ENCODE measurements at regions not wholly inside any gene's neighbourhood (a gene's known extent, or its start where the extent isn't known, plus 50 kb on each side); places are given as distances from the start of the nearest gene placed in this dataset.
A peak's percentile ranks its signal among the peaks of the same experiment; 100 is the strongest.

- no peaks in the 10 kb centered on the region for H3K9me3 Mint-ChIP-seq (ENCODE audit: insufficient read depth)
- Histone ChIP-seq H3K27me3 (replicated peaks in 1 of 4; ENCODE audit: control extremely low read depth in 1 of 4, control insufficient read depth in 3 of 4, insufficient read depth in 4 of 4, low read length in 3 of 4) (no peaks in the 10 kb centered on the region), H3K9me3 (ENCODE audit: control extremely low read depth in 1 of 3, control insufficient read depth in 2 of 3, insufficient read depth in 1 of 3, low read length in 2 of 3) (peaks cover 0 to 7% (median 0%) of the 10 kb centered on the region in 3 donors), H3K36me3 (replicated peaks in 1 of 2; ENCODE audit: control extremely low read depth in 1 of 2, control insufficient read depth in 1 of 2, extremely low read depth in 1 of 2, insufficient read depth in 2 of 2, low read length in 1 of 2) (no peaks in the 10 kb centered on the region), H3K4me1 (ENCODE audit: control insufficient read depth in 2 of 2, insufficient read depth in 2 of 2, low read length in 2 of 2) (no peaks in the 10 kb centered on the region), H3K79me2 (ENCODE audit: control insufficient read depth, insufficient read depth, low read length) (no peaks in the 10 kb centered on the region), H3K9ac (ENCODE audit: low read length) (no peak overlapping the region), H3K27ac (ENCODE audit: low read length in 2 of 2) (no peak overlapping the region), H4K20me1 (ENCODE audit: control insufficient read depth, insufficient read depth, low read length, poor library complexity, severe bottlenecking) (no peaks in the 10 kb centered on the region), H3K4me2 (replicated peaks; ENCODE audit: low read depth, low read length, poor library complexity, severe bottlenecking) (no peak overlapping the region), H2AFZ (ENCODE audit: insufficient read depth, low read depth, low read length, poor library complexity, severe bottlenecking) (no peak overlapping the region), H3K4me3 (ENCODE audit: control extremely low read depth in 1 of 5, extremely low read depth in 1 of 5, insufficient read depth in 1 of 5, low read depth in 2 of 5, low read length in 4 of 5) (no peak overlapping the region)
- no CpG with 5 or more reads among the region's 2 CpGs for WGBS (ENCODE audit: insufficient coverage)
- no peak overlapping the region for H3K27ac Mint-ChIP-seq
- DNase-seq (peak; percentile 33), ATAC-seq (ENCODE audit: low read depth) (no peak)
- no peaks in the 10 kb centered on the region for H3K4me1 Mint-ChIP-seq
- no peaks in the 10 kb centered on the region for H3K27me3 Mint-ChIP-seq
- intact Hi-C loops (cut with micrococcal nuclease) = loop anchor here (5.0 kb wide), 1 partner anchor 928 kb away; no protein-coding TSS in a partner anchor
- no peak for TF ChIP-seq EZH2 (IDR thresholded peaks at IDR 0.05; ENCODE audit: borderline replicate concordance, insufficient read depth, low read depth, low read length, poor library complexity, severe bottlenecking)
- TF ChIP-seq CTCF (IDR thresholded peaks at IDR 0.05) = peak; percentile 97
- no peak overlapping the region for H3K4me3 Mint-ChIP-seq
- ChIA-PET CTCF (interaction anchor here (0.8 kb wide), 1 partner anchor 22 kb away, joined by 3 read pairs; no protein-coding TSS in a partner anchor), POLR2A (no interaction called here)
Measured at GRCh38 chr4:103934178-103934789, 214.5 kb upstream of the TACR3 start.

- intact Hi-C loops (cut with micrococcal nuclease) = no loop called here
- Histone ChIP-seq H3K4me3 (ENCODE audit: control extremely low read depth in 1 of 5, extremely low read depth in 1 of 5, insufficient read depth in 1 of 5, low read depth in 2 of 5, low read length in 4 of 5) (no peak overlapping the region), H2AFZ (ENCODE audit: insufficient read depth, low read depth, low read length, poor library complexity, severe bottlenecking) (no peak overlapping the region), H3K79me2 (ENCODE audit: control insufficient read depth, insufficient read depth, low read length) (no peaks in the 10 kb centered on the region), H3K9ac (ENCODE audit: low read length) (no peak overlapping the region), H3K4me2 (replicated peaks; ENCODE audit: low read depth, low read length, poor library complexity, severe bottlenecking) (no peak overlapping the region), H3K9me3 (ENCODE audit: control extremely low read depth in 1 of 3, control insufficient read depth in 2 of 3, insufficient read depth in 1 of 3, low read length in 2 of 3) (no peaks in the 10 kb centered on the region), H4K20me1 (ENCODE audit: control insufficient read depth, insufficient read depth, low read length, poor library complexity, severe bottlenecking) (no peaks in the 10 kb centered on the region), H3K27ac (ENCODE audit: low read length in 2 of 2) (no peak overlapping the region), H3K36me3 (replicated peaks in 1 of 2; ENCODE audit: control extremely low read depth in 1 of 2, control insufficient read depth in 1 of 2, extremely low read depth in 1 of 2, insufficient read depth in 2 of 2, low read length in 1 of 2) (no peaks in the 10 kb centered on the region), H3K27me3 (replicated peaks in 1 of 4; ENCODE audit: control extremely low read depth in 1 of 4, control insufficient read depth in 3 of 4, insufficient read depth in 4 of 4, low read length in 3 of 4) (no peaks in the 10 kb centered on the region), H3K4me1 (ENCODE audit: control insufficient read depth in 2 of 2, insufficient read depth in 2 of 2, low read length in 2 of 2) (no peaks in the 10 kb centered on the region)
- POLR2A ChIA-PET = no interaction called here
- H3K27me3 Mint-ChIP-seq = no peaks in the 10 kb centered on the region
- CTCF ChIA-PET = no interaction called here
- no peak overlapping the region for H3K4me3 Mint-ChIP-seq
- DNase-seq (no peak), ATAC-seq (ENCODE audit: low read depth) (no peak)
- no peak overlapping the region for H3K27ac Mint-ChIP-seq
- no peaks in the 10 kb centered on the region for H3K4me1 Mint-ChIP-seq
- TF ChIP-seq EZH2 (IDR thresholded peaks at IDR 0.05; ENCODE audit: borderline replicate concordance, insufficient read depth, low read depth, low read length, poor library complexity, severe bottlenecking) = no peak
- TF ChIP-seq CTCF (IDR thresholded peaks at IDR 0.05) = no peak
- H3K9me3 Mint-ChIP-seq (ENCODE audit: insufficient read depth) = no peaks in the 10 kb centered on the region
- WGBS (ENCODE audit: insufficient coverage) = no CpG with 5 or more reads among the region's 2 CpGs
Measured at GRCh38 chr4:103928370-103928769, 208.6 kb upstream of the TACR3 start.

Measured in B cell (primary cell).